Parathyroid adenoma (tissue), 2 donors: ENCODE measurements at regions not wholly inside any gene's neighbourhood (a gene's known extent, or its start where the extent isn't known, plus 50 kb on each side); places are given as distances from the start of the nearest gene placed in this dataset.

ENCODE experiments used
- H2AFZ ChIP-seq: fragments of 300-600 bp; sonication (generic); one replicate; pipeline ENCODE4 v1.7.0; 2017; ENCODE audit warnings: antibody characterized with exemption, mild to moderate bottlenecking
- H3K27ac ChIP-seq: fragments of 300-600 bp; sonication (generic); one replicate; pipeline ENCODE4 v1.7.0; 2017
- H3K27me3 ChIP-seq: fragments of 300-600 bp; sonication (generic); one replicate; pipeline ENCODE4 v1.7.0; 2017; ENCODE audit warnings: low read length; ENCODE audit not compliant: control insufficient read depth, insufficient read depth
- H3K36me3 ChIP-seq: fragments of 300-600 bp; sonication (generic); one replicate; pipeline ENCODE4 v1.7.0; 2017; ENCODE audit warnings: low read length; ENCODE audit not compliant: control insufficient read depth, insufficient read depth
- H3K4me1 ChIP-seq: fragments of 300-600 bp; sonication (generic); one replicate; pipeline ENCODE4 v1.7.0; 2017; ENCODE audit warnings: control low read depth
- H3K4me2 ChIP-seq: fragments of 300-600 bp; sonication (generic); one replicate; pipeline ENCODE4 v1.7.0; 2017; ENCODE audit warnings: low read length
- H3K4me3 ChIP-seq: fragments of 300-600 bp; sonication (generic); one replicate; pipeline ENCODE4 v1.7.0; 2017; ENCODE audit warnings: low read depth, low read length
- H3K79me2 ChIP-seq: fragments of 300-600 bp; sonication (generic); one replicate; pipeline ENCODE4 v1.7.0; 2017; ENCODE audit warnings: control low read depth
- H3K9ac ChIP-seq: fragments of 300-600 bp; sonication (generic); one replicate; pipeline ENCODE4 v1.7.0; 2017; ENCODE audit warnings: mild to moderate bottlenecking
- H3K9me3 ChIP-seq: fragments of 300-600 bp; sonication (generic); one replicate; pipeline ENCODE4 v1.7.0; 2017; ENCODE audit warnings: low read length; ENCODE audit not compliant: control insufficient read depth
- CTCF ChIP-seq: fragments of 300-600 bp; sonication (generic); IDR thresholded peaks from one replicate; pipeline ENCODE4 v1.7.0; 2017; ENCODE audit warnings: antibody characterized with exemption, mild to moderate bottlenecking
- donor health status: primary hyperparathyroidism.

- H2AFZ ChIP-seq: no peak overlapping the region
- no peak overlapping the region for H3K4me3 ChIP-seq
- H3K4me1 ChIP-seq: no peaks in the 10 kb centered on the region
- TF ChIP-seq CTCF: no peak
- H3K27ac ChIP-seq: no peak overlapping the region
- no peaks in the 10 kb centered on the region for H3K9me3 ChIP-seq
- H3K79me2 ChIP-seq: no peaks in the 10 kb centered on the region
- no peak overlapping the region for H3K9ac ChIP-seq
- no peaks in the 10 kb centered on the region for H3K27me3 ChIP-seq
- H3K4me2 ChIP-seq: no peak overlapping the region
- no peaks in the 10 kb centered on the region for H3K36me3 ChIP-seq
These were observed 280.9 kb upstream of the RBFOX1 start for GRCh38 chr16:7051591-7052349.

GRCh38 chr16:7044331-7044730 lies 288.3 kb upstream of the RBFOX1 start:
- Histone ChIP-seq H3K4me1 (no peaks in the 10 kb centered on the region), H3K9me3 (no peaks in the 10 kb centered on the region), H3K79me2 (no peaks in the 10 kb centered on the region), H3K9ac (no peak overlapping the region), H3K36me3 (no peaks in the 10 kb centered on the region), H3K4me2 (no peak overlapping the region), H3K4me3 (no peak overlapping the region), H2AFZ (no peak overlapping the region), H3K27me3 (no peaks in the 10 kb centered on the region), H3K27ac (no peak overlapping the region)
- no peak for TF ChIP-seq CTCF

- H3K9me3 ChIP-seq: no peaks in the 10 kb centered on the region
- no peak overlapping the region for H3K4me3 ChIP-seq
- no peaks in the 10 kb centered on the region for H3K4me1 ChIP-seq
- no peak overlapping the region for H2AFZ ChIP-seq
- no peak overlapping the region for H3K4me2 ChIP-seq
- no peak overlapping the region for H3K27ac ChIP-seq
- H3K79me2 ChIP-seq: no peaks in the 10 kb centered on the region
- no peaks in the 10 kb centered on the region for H3K36me3 ChIP-seq
- H3K9ac ChIP-seq: no peak overlapping the region
- no peaks in the 10 kb centered on the region for H3K27me3 ChIP-seq
- TF ChIP-seq CTCF: no peak
These were observed 294.2 kb upstream of the RBFOX1 start for GRCh38 chr16:7038475-7038874.

- Histone ChIP-seq H3K9me3 (no peaks in the 10 kb centered on the region), H3K36me3 (no peaks in the 10 kb centered on the region), H3K9ac (no peak overlapping the region), H3K4me1 (no peaks in the 10 kb centered on the region), H3K79me2 (no peaks in the 10 kb centered on the region), H3K27me3 (no peaks in the 10 kb centered on the region), H2AFZ (no peak overlapping the region), H3K4me2 (no peak overlapping the region), H3K27ac (no peak overlapping the region), H3K4me3 (no peak overlapping the region)
- TF ChIP-seq CTCF: no peak
These were observed 295.1 kb upstream of the RBFOX1 start for GRCh38 chr16:7037495-7037894.

- no peaks in the 10 kb centered on the region for H3K79me2 ChIP-seq
- no peaks in the 10 kb centered on the region for H3K9me3 ChIP-seq
- H3K27me3 ChIP-seq: no peaks in the 10 kb centered on the region
- H3K9ac ChIP-seq: no peak overlapping the region
- no peak overlapping the region for H3K27ac ChIP-seq
- H2AFZ ChIP-seq: no peak overlapping the region
- H3K4me1 ChIP-seq: no peaks in the 10 kb centered on the region
- H3K4me2 ChIP-seq: no peak overlapping the region
- H3K4me3 ChIP-seq: no peak overlapping the region
- TF ChIP-seq CTCF: no peak
- H3K36me3 ChIP-seq: no peaks in the 10 kb centered on the region
These were observed 301.6 kb upstream of the RBFOX1 start for GRCh38 chr16:7031031-7031430.
